Aorta (tissue), 5 donors: ENCODE measurements at regions not wholly inside any gene's neighbourhood (a gene's known extent, or its start where the extent isn't known, plus 50 kb on each side); places are given as distances from the start of the nearest gene placed in this dataset.

Experiments used
- ATAC-seq: fragments of 200-7000 bp; cut with Tn5 transposase; one replicate; pipeline ENCODE4 v1.9.1; 2022; ENCODE audit warnings: moderate library complexity; ENCODE audit not compliant: low FRiP score
- DNase-seq, 2 donors: peaks; one replicate each; pipeline ENCODE4 v3.0.0-alpha.2; 2020
- H3K27ac ChIP-seq, 2 donors: one replicate each; pipeline ENCODE4 v1.5.1; 2013; ENCODE audit warnings: low read length in 2 of 2, mild to moderate bottlenecking in 2 of 2, moderate library complexity in 2 of 2, control low read depth in 1 of 2, inconsistent platforms in 1 of 2, low read depth in 1 of 2
- H3K27me3 ChIP-seq, 2 donors: one replicate each; pipeline ENCODE4 v1.6.1; 2013; ENCODE audit warnings: control low read depth in 1 of 2, low read length in 1 of 2, mild to moderate bottlenecking in 1 of 2, moderate library complexity in 1 of 2; ENCODE audit not compliant: insufficient read depth in 2 of 2, control insufficient read depth in 1 of 2
- H3K36me3 ChIP-seq, 2 donors: one replicate each; pipeline ENCODE4 v1.6.1; 2013; ENCODE audit warnings: control low read depth in 1 of 2, low read length in 1 of 2, mild to moderate bottlenecking in 1 of 2; ENCODE audit not compliant: insufficient read depth in 2 of 2, control insufficient read depth in 1 of 2
- H3K4me1 ChIP-seq, 2 donors: one replicate each; pipeline ENCODE4 v1.6.1; 2013; ENCODE audit warnings: low read length in 2 of 2, control low read depth in 1 of 2, mild to moderate bottlenecking in 1 of 2, moderate library complexity in 1 of 2; ENCODE audit not compliant: insufficient read depth in 2 of 2, control insufficient read depth in 1 of 2
- H3K4me3 ChIP-seq, 2 donors: one replicate each; pipeline ENCODE4 v1.5.1; 2013; ENCODE audit warnings: low read length in 2 of 2, control low read depth in 1 of 2, mild to moderate bottlenecking in 1 of 2
- H3K9me3 ChIP-seq: one replicate; pipeline ENCODE4 v1.6.1; 2013; ENCODE audit warnings: mild to moderate bottlenecking, low read length; ENCODE audit not compliant: control insufficient read depth
- WGBS, 2 donors: extraction: QIAGEN DNeasy Blood & Tissue Kit; methylation state at CpG; one replicate each; pipeline ENCODE4 v1.1.7; 2013; 5-methylcytosine and 5-hydroxymethylcytosine counted together
- intact Hi-C, 2 donors: fragments of 100-400 bp; cut with DNase I; formaldehyde crosslinking; loops; one replicate each; pipeline versions ENCODE4 v1.14.2 to v1.15.0; 2022
- donor health status: healthy with polysubstance abuse.
- donor health status: Bipolar disorder and iron deficiency.
- donor health status: DM: no; HTN: no; CAD: no.
- donor health status: DM: no; HTN: no; CAD: no.
- donor health status: DM: yes; HTN: yes; CAD: no.

GRCh38 chr7:82617156-82617555, 173.6 kb upstream of the CACNA2D1 start:
- H3K4me1 ChIP-seq: no peaks in the 10 kb centered on the region
- no peak overlapping the region for H3K27ac ChIP-seq
- no peak overlapping the region for H3K4me3 ChIP-seq
- ATAC-seq (no peak), DNase-seq (no peak)
- WGBS, 2 donors: 39 to 67% methylated on average over 1 of the region's 1 CpG
- intact Hi-C loops: no loop called here
- no peaks in the 10 kb centered on the region for H3K36me3 ChIP-seq
- H3K9me3 ChIP-seq: no peaks in the 10 kb centered on the region
- no peaks in the 10 kb centered on the region for H3K27me3 ChIP-seq

- H3K27ac ChIP-seq: no peak overlapping the region
- H3K36me3 ChIP-seq: no peaks in the 10 kb centered on the region
- WGBS, 2 donors: 57 to 66% methylated on average over 2 of the region's 2 CpGs
- intact Hi-C loops: no loop called here
- no peak for ATAC-seq
- H3K4me3 ChIP-seq: no peak overlapping the region
- no peaks in the 10 kb centered on the region for H3K4me1 ChIP-seq
- no peaks in the 10 kb centered on the region for H3K9me3 ChIP-seq
- no peak for DNase-seq
- no peaks in the 10 kb centered on the region for H3K27me3 ChIP-seq
Observed at GRCh38 chr7:82616059-82616728, 172.6 kb upstream of the CACNA2D1 start.

GRCh38 chr7:82615527-82615926, 171.9 kb upstream of the CACNA2D1 start:
- Histone ChIP-seq H3K36me3 (no peaks in the 10 kb centered on the region), H3K4me1 (no peaks in the 10 kb centered on the region), H3K27ac (no peak overlapping the region), H3K4me3 (no peak overlapping the region), H3K27me3 (no peaks in the 10 kb centered on the region), H3K9me3 (no peaks in the 10 kb centered on the region)
- no peak for ATAC-seq
- DNase-seq: peak in 1 of 2 donors; percentile 50
- intact Hi-C loops: no loop called here
- 87 to 91% methylated on average over 3 of the region's 3 CpGs for WGBS, 2 donors

GRCh38 chr7:82609746-82610145, 166.2 kb upstream of the CACNA2D1 start:
- no peak overlapping the region for H3K4me3 ChIP-seq
- ATAC-seq: no peak
- no peaks in the 10 kb centered on the region for H3K9me3 ChIP-seq
- no peaks in the 10 kb centered on the region for H3K27me3 ChIP-seq
- H3K4me1 ChIP-seq: no peaks in the 10 kb centered on the region
- no peak for DNase-seq
- intact Hi-C loops: no loop called here
- H3K27ac ChIP-seq: no peak overlapping the region
- H3K36me3 ChIP-seq: no peaks in the 10 kb centered on the region

- no peaks in the 10 kb centered on the region for H3K4me1 ChIP-seq
- intact Hi-C loops: no loop called here
- no peak for ATAC-seq
- H3K36me3 ChIP-seq: no peaks in the 10 kb centered on the region
- H3K27me3 ChIP-seq: no peaks in the 10 kb centered on the region
- no peak overlapping the region for H3K4me3 ChIP-seq
- DNase-seq: no peak
- 20 to 23% methylated on average over 4 of the region's 4 CpGs for WGBS, 2 donors
- H3K27ac ChIP-seq: no peak overlapping the region
- H3K9me3 ChIP-seq: no peaks in the 10 kb centered on the region
Observed at GRCh38 chr7:82605247-82605864, 161.8 kb upstream of the CACNA2D1 start.

- intact Hi-C loops: no loop called here
- H3K4me1 ChIP-seq: no peaks in the 10 kb centered on the region
Observed at GRCh38 chr7:82602066-82602465, 158.5 kb upstream of the CACNA2D1 start.

GRCh38 chr7:82600531-82600930, 157.0 kb upstream of the CACNA2D1 start:
- Histone ChIP-seq H3K4me1 (no peaks in the 10 kb centered on the region), H3K36me3 (no peaks in the 10 kb centered on the region), H3K27me3 (no peaks in the 10 kb centered on the region), H3K9me3 (no peaks in the 10 kb centered on the region), H3K4me3 (no peak overlapping the region), H3K27ac (no peak overlapping the region)
- intact Hi-C loops: no loop called here
- no peak for ATAC-seq
- 39 to 59% methylated on average over 3 of the region's 3 CpGs for WGBS, 2 donors
- no peak for DNase-seq

More at GRCh38 chr7:82602066-82602465, 158.5 kb upstream of the CACNA2D1 start:
- no peak overlapping the region for H3K27ac ChIP-seq
- ATAC-seq: no peak
- no peaks in the 10 kb centered on the region for H3K36me3 ChIP-seq
- no peaks in the 10 kb centered on the region for H3K27me3 ChIP-seq
- no peak overlapping the region for H3K4me3 ChIP-seq
- DNase-seq: no peak
- H3K9me3 ChIP-seq: no peaks in the 10 kb centered on the region
- WGBS, 2 donors: 96 to 97% methylated on average over 7 of the region's 7 CpGs

GRCh38 chr7:82599895-82600294, 156.3 kb upstream of the CACNA2D1 start:
- ATAC-seq (no peak), DNase-seq (no peak)
- H3K27ac ChIP-seq: no peak overlapping the region
- no peak overlapping the region for H3K4me3 ChIP-seq
- no peaks in the 10 kb centered on the region for H3K36me3 ChIP-seq
- intact Hi-C loops: no loop called here
- H3K4me1 ChIP-seq: no peaks in the 10 kb centered on the region
- no peaks in the 10 kb centered on the region for H3K27me3 ChIP-seq
- no peaks in the 10 kb centered on the region for H3K9me3 ChIP-seq

GRCh38 chr7:82598958-82599357, 155.4 kb upstream of the CACNA2D1 start:
- intact Hi-C loops: no loop called here

More at GRCh38 chr7:82598958-82599357, 155.4 kb upstream of the CACNA2D1 start:
- Histone ChIP-seq H3K4me3 (no peak overlapping the region), H3K36me3 (no peaks in the 10 kb centered on the region), H3K9me3 (no peaks in the 10 kb centered on the region), H3K4me1 (no peaks in the 10 kb centered on the region), H3K27me3 (no peaks in the 10 kb centered on the region), H3K27ac (no peak overlapping the region)
- ATAC-seq (no peak), DNase-seq (no peak)
- 26 to 31% methylated on average over 1 of the region's 1 CpG for WGBS, 2 donors
